MM.1S (cell line): ENCODE measurements at regions not wholly inside any gene's neighbourhood (a gene's known extent, or its start where the extent isn't known, plus 50 kb on each side); places are given as distances from the start of the nearest gene placed in this dataset.

Experiments
- DNase-seq: peaks from one replicate; pipeline ENCODE4 v3.0.0-alpha.2; 2015
- H2AFZ ChIP-seq: fragments of 300-600 bp; sonication (generic); 2 replicates; pipeline ENCODE4 v1.6.0; 2016; ENCODE audit warnings: antibody characterized with exemption, low read length
- H3F3A ChIP-seq: fragments of 300-600 bp; sonication (generic); 2 replicates; pipeline ENCODE4 v1.6.1; 2016; ENCODE audit warnings: mild to moderate bottlenecking, antibody characterized with exemption, low read length, moderate library complexity, mixed read lengths; ENCODE audit not compliant: insufficient read depth
- H3K27ac ChIP-seq: fragments of 300-600 bp; sonication (generic); 2 replicates; pipeline ENCODE4 v1.5.1; 2016; ENCODE audit warnings: mild to moderate bottlenecking, low read length
- H3K27me3 ChIP-seq: fragments of 300-600 bp; sonication (generic); replicated peaks from 2 replicates; pipeline ENCODE4 v1.6.0; 2016; ENCODE audit warnings: low read length; ENCODE audit not compliant: insufficient read depth
- H3K36me3 ChIP-seq: fragments of 300-600 bp; sonication (generic); replicated peaks from 2 replicates; pipeline ENCODE4 v1.6.1; 2016; ENCODE audit warnings: mild to moderate bottlenecking, low read length, mixed read lengths; ENCODE audit not compliant: insufficient read depth
- H3K4me1 ChIP-seq: fragments of 300-600 bp; sonication (generic); 2 replicates; pipeline ENCODE4 v1.6.1; 2016; ENCODE audit warnings: low read length, mixed read lengths
- H3K4me2 ChIP-seq: fragments of 300-600 bp; sonication (generic); 2 replicates; pipeline ENCODE4 v1.6.0; 2016; ENCODE audit warnings: low read depth, low read length
- H3K4me3 ChIP-seq: fragments of 300-600 bp; sonication (generic); 2 replicates; pipeline ENCODE4 v1.5.1; 2016; ENCODE audit warnings: low read length, mixed read lengths
- H3K79me2 ChIP-seq: fragments of 300-600 bp; sonication (generic); 2 replicates; pipeline ENCODE4 v1.6.1; 2016; ENCODE audit warnings: mixed run types, low read length, mixed read lengths
- H3K9ac ChIP-seq: fragments of 300-600 bp; sonication (generic); 2 replicates; pipeline ENCODE4 v1.6.1; 2016; ENCODE audit warnings: low read length, mixed read lengths
- H3K9me2 ChIP-seq: fragments of 300-600 bp; sonication (generic); replicated peaks from 2 replicates; pipeline ENCODE4 v1.6.1; 2016; ENCODE audit warnings: mild to moderate bottlenecking, low read length, mixed read lengths; ENCODE audit not compliant: insufficient read depth
- H3K9me3 ChIP-seq: fragments of 300-600 bp; sonication (generic); replicated peaks from 2 replicates; pipeline ENCODE4 v1.6.1; 2016; ENCODE audit warnings: mild to moderate bottlenecking, low read length, mixed read lengths; ENCODE audit not compliant: insufficient read depth
- H4K20me1 ChIP-seq: fragments of 300-600 bp; sonication (generic); 2 replicates; pipeline ENCODE4 v1.6.1; 2016; ENCODE audit warnings: mild to moderate bottlenecking, low read length, moderate library complexity, mixed read lengths; ENCODE audit not compliant: insufficient read depth
- EZH2 ChIP-seq: fragments of 300-600 bp; sonication (generic); optimal IDR thresholded peaks from 2 replicates; pipeline ENCODE3; 2017; ENCODE audit warnings: low read depth, mild to moderate bottlenecking, antibody characterized with exemption, low read length, mixed read lengths
- EZH2phosphoT487 ChIP-seq: fragments of 300-600 bp; sonication (generic); IDR thresholded peaks from 2 replicates; pipeline ENCODE4 v1.6.1; 2018; ENCODE audit warnings: antibody characterized with exemption, low read length
- TF ChIP-seq, protein P1 (sequence below): fragments of 300-600 bp; sonication (generic); IDR thresholded peaks from 2 replicates; pipeline ENCODE4 v1.5.1; 2016; ENCODE audit warnings: antibody characterized with exemption, low read length, mixed read lengths

DNA sequence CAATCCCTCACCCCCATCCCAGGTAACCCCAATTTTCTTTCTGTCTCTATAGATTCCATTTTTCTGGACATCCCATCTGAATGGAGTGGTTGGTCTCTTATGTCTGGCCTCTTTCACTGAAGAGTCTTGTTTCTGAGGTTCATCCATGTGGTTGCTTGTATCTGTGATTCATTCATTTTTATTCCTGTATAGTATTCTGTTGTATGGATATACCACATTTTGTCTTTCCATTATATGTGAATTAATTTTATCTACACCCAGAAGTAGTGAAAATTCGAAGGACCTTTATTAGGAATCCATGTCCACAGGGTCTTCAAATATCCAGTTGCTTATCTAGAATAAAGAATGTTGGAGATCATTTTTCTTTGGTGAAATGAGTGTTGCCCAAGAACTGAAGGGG is 207.6 kb upstream of the MSX2 start:
- Histone ChIP-seq H3K4me2 (no peak overlapping the region), H4K20me1 (no peaks in the 10 kb centered on the region), H3K9me2 (no peaks in the 10 kb centered on the region), H3K27ac (no peak overlapping the region), H3K36me3 (no peaks in the 10 kb centered on the region), H3K4me3 (no peak overlapping the region), H3F3A (no peaks in the 10 kb centered on the region), H3K9me3 (no peaks in the 10 kb centered on the region), H2AFZ (no peak overlapping the region), H3K4me1 (no peaks in the 10 kb centered on the region), H3K27me3 (no peaks in the 10 kb centered on the region), H3K79me2 (no peaks in the 10 kb centered on the region), H3K9ac (no peak overlapping the region)
- TF ChIP-seq, protein P1, sequence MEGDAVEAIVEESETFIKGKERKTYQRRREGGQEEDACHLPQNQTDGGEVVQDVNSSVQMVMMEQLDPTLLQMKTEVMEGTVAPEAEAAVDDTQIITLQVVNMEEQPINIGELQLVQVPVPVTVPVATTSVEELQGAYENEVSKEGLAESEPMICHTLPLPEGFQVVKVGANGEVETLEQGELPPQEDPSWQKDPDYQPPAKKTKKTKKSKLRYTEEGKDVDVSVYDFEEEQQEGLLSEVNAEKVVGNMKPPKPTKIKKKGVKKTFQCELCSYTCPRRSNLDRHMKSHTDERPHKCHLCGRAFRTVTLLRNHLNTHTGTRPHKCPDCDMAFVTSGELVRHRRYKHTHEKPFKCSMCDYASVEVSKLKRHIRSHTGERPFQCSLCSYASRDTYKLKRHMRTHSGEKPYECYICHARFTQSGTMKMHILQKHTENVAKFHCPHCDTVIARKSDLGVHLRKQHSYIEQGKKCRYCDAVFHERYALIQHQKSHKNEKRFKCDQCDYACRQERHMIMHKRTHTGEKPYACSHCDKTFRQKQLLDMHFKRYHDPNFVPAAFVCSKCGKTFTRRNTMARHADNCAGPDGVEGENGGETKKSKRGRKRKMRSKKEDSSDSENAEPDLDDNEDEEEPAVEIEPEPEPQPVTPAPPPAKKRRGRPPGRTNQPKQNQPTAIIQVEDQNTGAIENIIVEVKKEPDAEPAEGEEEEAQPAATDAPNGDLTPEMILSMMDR = no peak
- TF ChIP-seq EZH2 (no peak), EZH2phosphoT487 (no peak)
- DNase-seq = no peak

DNA sequence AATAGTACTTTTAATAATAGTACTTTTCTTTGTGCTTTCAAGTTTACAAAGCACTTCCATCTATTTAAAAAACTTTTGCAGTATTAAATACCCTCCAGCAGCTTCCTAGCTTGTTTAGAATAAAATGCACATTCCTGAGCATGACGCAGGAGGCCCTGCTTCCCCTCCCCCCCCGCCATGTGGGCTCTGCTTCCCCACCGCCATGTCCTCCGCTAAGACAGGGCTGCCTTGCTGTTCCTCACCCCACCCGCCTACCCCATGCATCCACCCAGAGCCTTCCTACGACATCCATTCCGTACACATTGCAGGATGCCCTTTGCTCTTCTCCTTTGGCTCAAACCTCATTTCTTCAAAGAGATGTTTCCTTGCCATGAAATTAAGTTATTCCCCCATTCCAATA is 205.9 kb upstream of the MSX2 start:
- no peak overlapping the region for H3K4me3 ChIP-seq
- no peak overlapping the region for H3K9ac ChIP-seq

GRCh38 chr5:174520420-174521396 is 203.7 kb upstream of the MSX2 start:
- Histone ChIP-seq H2AFZ (no peak overlapping the region), H3K4me3 (no peak overlapping the region), H3K9me3 (no peaks in the 10 kb centered on the region), H3K27ac (no peak overlapping the region), H3F3A (no peaks in the 10 kb centered on the region), H3K27me3 (no peaks in the 10 kb centered on the region), H3K4me1 (no peaks in the 10 kb centered on the region), H3K36me3 (no peaks in the 10 kb centered on the region), H4K20me1 (no peaks in the 10 kb centered on the region), H3K79me2 (no peaks in the 10 kb centered on the region), H3K9me2 (no peaks in the 10 kb centered on the region), H3K9ac (no peak overlapping the region), H3K4me2 (no peak overlapping the region)
- TF ChIP-seq EZH2phosphoT487 = no peak
- TF ChIP-seq, protein P1 = no peak
- TF ChIP-seq EZH2 = no peak
- no peak for DNase-seq

More for the DNA sequence above, 205.9 kb upstream of the MSX2 start:
- H3K36me3 ChIP-seq = no peaks in the 10 kb centered on the region
- no peaks in the 10 kb centered on the region for H3K4me1 ChIP-seq
- TF ChIP-seq, protein P1 = no peak
- TF ChIP-seq EZH2 (no peak), EZH2phosphoT487 (no peak)
- no peaks in the 10 kb centered on the region for H3K27me3 ChIP-seq
- no peak for DNase-seq
- H3F3A ChIP-seq = no peaks in the 10 kb centered on the region
- H2AFZ ChIP-seq = no peak overlapping the region
- H3K9me3 ChIP-seq = no peaks in the 10 kb centered on the region
- no peak overlapping the region for H3K27ac ChIP-seq
- no peaks in the 10 kb centered on the region for H3K9me2 ChIP-seq
- H3K4me2 ChIP-seq = no peak overlapping the region
- H4K20me1 ChIP-seq = no peaks in the 10 kb centered on the region
- H3K79me2 ChIP-seq = no peaks in the 10 kb centered on the region
